ENCODE measurements at regions not wholly inside any gene's neighbourhood (a gene's known extent, or its start where the extent isn't known, plus 50 kb on each side); places are given as distances from the start of the nearest gene placed in this dataset.

DNA sequence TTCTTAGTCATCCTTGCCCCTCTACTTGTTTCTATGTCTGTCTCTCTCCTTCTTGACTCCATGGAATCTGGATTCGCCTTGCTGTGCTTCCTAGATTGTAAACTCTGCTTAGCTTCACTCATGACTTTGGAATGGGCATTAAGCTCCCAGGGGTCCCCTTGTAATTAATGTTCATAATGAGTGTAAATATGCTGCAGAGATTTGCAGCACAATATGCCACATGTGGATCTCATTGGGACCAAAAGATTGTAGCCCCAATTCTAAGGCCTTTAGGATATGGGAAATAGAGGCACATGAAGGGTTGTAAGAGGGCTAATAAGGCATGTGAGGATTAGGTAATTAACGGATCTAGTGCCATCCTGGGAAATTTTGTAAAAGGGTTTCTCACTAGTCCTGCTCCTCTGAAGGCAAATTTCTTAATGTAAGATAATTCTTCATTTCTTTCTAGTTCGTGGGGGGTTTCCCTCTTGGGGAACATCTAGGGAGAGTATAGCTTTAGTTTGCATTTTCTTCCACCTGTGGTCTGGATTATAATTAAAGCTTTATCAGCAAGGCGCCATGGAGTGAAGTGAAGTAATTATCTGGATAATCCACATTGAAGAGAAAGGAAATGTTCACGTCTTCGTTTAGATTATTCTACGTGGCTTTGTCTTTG is 659.2 kb upstream of the PLXNA2 start:
- BruUV-seq (replicated peaks): no TSS peak
- Histone ChIP-seq H4K20me1 (ENCODE audit: insufficient read depth, low read length) (no peaks in the 10 kb centered on the region), H2AFZ (ENCODE audit: low read length) (no peak overlapping the region), H3K79me2 (ENCODE audit: insufficient read depth, low read depth, low read length) (no peaks in the 10 kb centered on the region), H3K9me3 (ENCODE audit: low read length) (no peaks in the 10 kb centered on the region), H3K36me3 (ENCODE audit: insufficient read depth, low read length) (no peaks in the 10 kb centered on the region), H3K27ac (ENCODE audit: low read depth, low read length, poor library complexity, severe bottlenecking) (no peak overlapping the region), H3K4me1 (ENCODE audit: insufficient read depth, low read length, poor library complexity, severe bottlenecking) (no peaks in the 10 kb centered on the region), H3K4me3 (ENCODE audit: low read depth, low read length, poor library complexity, severe bottlenecking) (no peak overlapping the region), H3K9me2 (ENCODE audit: insufficient read depth, low read length) (no peaks in the 10 kb centered on the region), H3K4me2 (ENCODE audit: low read length) (no peak overlapping the region)
- CTCF ChIA-PET (ENCODE audit: unreplicated experiment): no interaction called here
- DNase-seq (ENCODE audit: low spot score): no peak
- intact Hi-C loops (cut with micrococcal nuclease; ENCODE audit: unreplicated experiment): no loop called here
- TF ChIP-seq, protein P1, sequence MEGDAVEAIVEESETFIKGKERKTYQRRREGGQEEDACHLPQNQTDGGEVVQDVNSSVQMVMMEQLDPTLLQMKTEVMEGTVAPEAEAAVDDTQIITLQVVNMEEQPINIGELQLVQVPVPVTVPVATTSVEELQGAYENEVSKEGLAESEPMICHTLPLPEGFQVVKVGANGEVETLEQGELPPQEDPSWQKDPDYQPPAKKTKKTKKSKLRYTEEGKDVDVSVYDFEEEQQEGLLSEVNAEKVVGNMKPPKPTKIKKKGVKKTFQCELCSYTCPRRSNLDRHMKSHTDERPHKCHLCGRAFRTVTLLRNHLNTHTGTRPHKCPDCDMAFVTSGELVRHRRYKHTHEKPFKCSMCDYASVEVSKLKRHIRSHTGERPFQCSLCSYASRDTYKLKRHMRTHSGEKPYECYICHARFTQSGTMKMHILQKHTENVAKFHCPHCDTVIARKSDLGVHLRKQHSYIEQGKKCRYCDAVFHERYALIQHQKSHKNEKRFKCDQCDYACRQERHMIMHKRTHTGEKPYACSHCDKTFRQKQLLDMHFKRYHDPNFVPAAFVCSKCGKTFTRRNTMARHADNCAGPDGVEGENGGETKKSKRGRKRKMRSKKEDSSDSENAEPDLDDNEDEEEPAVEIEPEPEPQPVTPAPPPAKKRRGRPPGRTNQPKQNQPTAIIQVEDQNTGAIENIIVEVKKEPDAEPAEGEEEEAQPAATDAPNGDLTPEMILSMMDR (conservative IDR thresholded peaks at IDR 0.05; ENCODE audit: low read length): no peak
- no peak for TF ChIP-seq EZH2phosphoT487 (IDR thresholded peaks at IDR 0.05; ENCODE audit: borderline replicate concordance, low read depth, low read length)
- POLR2A ChIA-PET: no interaction called here

DNA sequence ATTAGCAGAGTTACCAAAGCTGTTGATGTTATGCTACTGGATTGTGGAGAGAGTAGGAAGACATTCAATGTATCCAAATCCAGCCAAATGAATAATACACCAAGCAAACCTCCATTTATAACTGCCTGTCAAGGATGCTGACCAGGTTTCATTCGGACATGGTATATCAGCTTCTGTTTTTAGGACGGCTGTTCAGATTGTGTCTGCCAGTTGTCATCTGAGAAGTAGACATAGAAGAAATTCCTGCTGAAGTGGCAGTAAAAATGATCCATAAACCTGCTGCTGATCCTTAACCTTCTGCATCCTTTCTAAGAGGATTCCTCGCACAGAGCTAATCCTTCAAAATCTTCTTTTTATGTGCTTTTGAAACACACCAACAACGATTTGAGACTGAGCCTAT is 663.6 kb upstream of the PLXNA2 start:
- H2AFZ ChIP-seq (ENCODE audit: low read length): no peak overlapping the region
- no TSS peak for BruUV-seq (replicated peaks)
- no peaks in the 10 kb centered on the region for H3K79me2 ChIP-seq (ENCODE audit: insufficient read depth, low read depth, low read length)
- POLR2A ChIA-PET: no interaction called here
- DNase-seq (ENCODE audit: low spot score): no peak
- no peaks in the 10 kb centered on the region for H3K4me1 ChIP-seq (ENCODE audit: insufficient read depth, low read length, poor library complexity, severe bottlenecking)
- no peaks in the 10 kb centered on the region for H3K36me3 ChIP-seq (ENCODE audit: insufficient read depth, low read length)
- no peak overlapping the region for H3K27ac ChIP-seq (ENCODE audit: low read depth, low read length, poor library complexity, severe bottlenecking)
- no peaks in the 10 kb centered on the region for H3K9me3 ChIP-seq (ENCODE audit: low read length)
- H3K9me2 ChIP-seq (ENCODE audit: insufficient read depth, low read length): no peaks in the 10 kb centered on the region
- CTCF ChIA-PET (ENCODE audit: unreplicated experiment): no interaction called here
- intact Hi-C loops (cut with micrococcal nuclease; ENCODE audit: unreplicated experiment): no loop called here
- TF ChIP-seq EZH2phosphoT487 (IDR thresholded peaks at IDR 0.05; ENCODE audit: borderline replicate concordance, low read depth, low read length): no peak
- H3K4me2 ChIP-seq (ENCODE audit: low read length): no peak overlapping the region
- H4K20me1 ChIP-seq (ENCODE audit: insufficient read depth, low read length): no peaks in the 10 kb centered on the region
- no peak overlapping the region for H3K4me3 ChIP-seq (ENCODE audit: low read depth, low read length, poor library complexity, severe bottlenecking)

DNA sequence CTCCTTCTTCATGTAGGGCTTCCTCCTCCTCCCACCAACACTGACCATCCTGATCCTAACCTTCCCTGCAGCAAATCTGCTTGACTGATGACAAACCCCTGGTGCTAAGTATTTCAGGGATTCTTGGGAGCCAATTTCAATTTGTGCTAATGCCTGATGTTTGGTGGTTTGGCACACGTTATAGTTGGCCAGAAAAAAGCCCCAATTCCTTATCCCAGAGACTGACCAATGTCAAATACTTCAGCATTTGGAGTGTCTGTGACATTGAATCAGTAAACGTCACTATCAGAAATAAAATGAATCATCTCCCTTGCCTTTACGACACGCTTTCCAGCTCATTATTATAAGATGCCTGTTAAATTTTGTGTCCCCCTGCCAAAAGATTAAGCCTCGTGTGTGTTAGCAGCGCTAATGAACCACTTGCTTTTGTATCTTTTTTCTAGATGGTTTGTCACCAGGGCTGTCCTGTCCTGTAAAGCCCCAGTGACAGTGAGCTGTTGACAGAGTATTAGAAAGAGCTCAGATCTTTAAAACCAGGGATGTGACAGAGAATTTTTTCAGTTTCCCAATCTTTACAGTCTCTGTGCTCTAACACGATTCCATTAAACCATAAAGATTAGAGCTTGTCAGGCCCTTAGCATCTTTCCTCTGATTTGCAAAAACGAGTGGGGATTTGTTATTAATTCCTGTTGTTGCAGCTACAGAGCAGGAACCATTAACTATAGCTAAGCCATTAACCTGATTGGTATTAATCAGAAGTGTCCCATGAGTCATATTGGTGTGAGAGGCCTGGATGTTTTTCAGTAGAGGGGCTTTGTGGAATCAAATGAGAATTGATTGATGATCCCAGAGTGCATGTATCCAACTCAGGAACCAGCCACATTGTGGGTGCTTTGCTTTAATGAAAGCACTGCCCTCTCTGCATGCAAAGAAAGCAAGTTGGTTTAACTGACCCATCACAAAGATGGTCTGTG is 665.1 kb upstream of the PLXNA2 start:
- no peaks in the 10 kb centered on the region for H3K9me3 ChIP-seq (ENCODE audit: low read length)
- H3K9me2 ChIP-seq (ENCODE audit: insufficient read depth, low read length): no peaks in the 10 kb centered on the region
- no peak for DNase-seq (ENCODE audit: low spot score)
- no peaks in the 10 kb centered on the region for H3K36me3 ChIP-seq (ENCODE audit: insufficient read depth, low read length)
- no peak overlapping the region for H2AFZ ChIP-seq (ENCODE audit: low read length)
- H3K79me2 ChIP-seq (ENCODE audit: insufficient read depth, low read depth, low read length): no peaks in the 10 kb centered on the region
- no peaks in the 10 kb centered on the region for H4K20me1 ChIP-seq (ENCODE audit: insufficient read depth, low read length)
- intact Hi-C loops (cut with micrococcal nuclease; ENCODE audit: unreplicated experiment): no loop called here
- no peaks in the 10 kb centered on the region for H3K4me1 ChIP-seq (ENCODE audit: insufficient read depth, low read length, poor library complexity, severe bottlenecking)
- ChIA-PET POLR2A (interaction anchor here (0.6 to 0.7 kb wide), 2 partner anchors 23 to 105 kb away, joined by 3 to 5 read pairs; no protein-coding TSS in a partner anchor), CTCF (ENCODE audit: unreplicated experiment) (no interaction called here)
- no peak overlapping the region for H3K27ac ChIP-seq (ENCODE audit: low read depth, low read length, poor library complexity, severe bottlenecking)
- BruUV-seq (replicated peaks): no TSS peak
- H3K4me3 ChIP-seq (ENCODE audit: low read depth, low read length, poor library complexity, severe bottlenecking): no peak overlapping the region
- TF ChIP-seq, protein P1 (conservative IDR thresholded peaks at IDR 0.05; ENCODE audit: low read length): no peak
- H3K4me2 ChIP-seq (ENCODE audit: low read length): no peak overlapping the region
